KBM-7 (cell line): ENCODE measurements at regions not wholly inside any gene's neighbourhood (a gene's known extent, or its start where the extent isn't known, plus 50 kb on each side); places are given as distances from the start of the nearest gene placed in this dataset.

Source experiments
- DNase-seq: peaks from one replicate; pipeline ENCODE4 v3.0.0-alpha.2; 2015
- in situ Hi-C: fragments of 300-500 bp; cut with MboI; formaldehyde crosslinking; loops from 2 replicates; pipeline ENCODE4 v1.14.3; 2020; ENCODE audit warnings: low sequenced_read_pairs, low pct_unique_long_range_greater_than_20kb, mixed read lengths

GRCh38 chr13:87867426-87867825, 196.3 kb downstream of the SLITRK5 start:
- in situ Hi-C loops = no loop called here
- no peak for DNase-seq

DNA sequence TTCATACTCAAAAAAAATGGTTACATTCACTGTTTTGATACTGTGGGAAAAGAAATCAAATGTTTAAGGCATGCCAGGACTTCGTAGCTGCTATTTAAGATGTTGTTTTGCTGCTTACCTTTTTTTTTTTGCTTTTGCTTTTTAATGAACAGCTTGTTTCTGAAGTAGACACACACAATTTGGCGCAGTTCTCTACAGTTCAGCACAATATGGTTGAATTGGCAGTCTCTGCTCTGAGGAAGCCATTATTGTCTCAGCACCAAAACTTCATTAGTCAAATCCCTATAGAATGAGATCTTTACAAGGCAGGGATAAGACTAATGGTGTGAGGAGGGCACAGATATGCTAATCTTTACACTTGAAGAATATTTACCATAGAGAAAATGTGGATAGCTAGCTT, 197.6 kb downstream of the SLITRK5 start:
- no peak for DNase-seq
- in situ Hi-C loops = no loop called here

DNA sequence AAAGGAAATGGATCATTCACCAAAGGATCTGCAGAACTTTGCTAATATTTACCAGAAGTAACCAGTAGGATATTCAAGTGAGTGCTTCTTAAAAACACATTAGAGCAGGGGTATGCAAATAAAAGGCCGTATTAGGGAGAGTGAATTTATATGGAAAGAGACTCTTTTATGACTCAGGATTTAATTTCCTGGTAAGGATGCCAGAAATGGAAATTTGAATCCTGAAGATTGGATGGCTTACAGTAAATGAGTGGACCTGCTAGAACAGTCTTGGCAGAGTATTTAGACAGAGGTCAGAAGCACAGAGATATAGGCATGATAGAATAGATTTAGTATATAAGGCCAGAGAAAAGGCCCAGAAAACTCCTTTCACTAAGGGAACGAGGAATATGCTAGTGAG, 201.6 kb downstream of the SLITRK5 start:
- in situ Hi-C loops = no loop called here
- no peak for DNase-seq

GRCh38 chr13:87877477-87877876, 206.3 kb downstream of the SLITRK5 start:
- no peak for DNase-seq
- in situ Hi-C loops = no loop called here

GRCh38 chr13:87878706-87879105, 207.5 kb downstream of the SLITRK5 start:
- DNase-seq = no peak
- in situ Hi-C loops = no loop called here

- in situ Hi-C loops = no loop called here
- DNase-seq = no peak
Observed at GRCh38 chr13:87884884-87885283, 213.7 kb downstream of the SLITRK5 start.

- in situ Hi-C loops = no loop called here
- DNase-seq = no peak
Observed at GRCh38 chr13:87887459-87888123, 216.4 kb downstream of the SLITRK5 start.

GRCh38 chr13:87889254-87889653, 218.1 kb downstream of the SLITRK5 start:
- in situ Hi-C loops = no loop called here
- DNase-seq = no peak

GRCh38 chr13:87893186-87893585, 222.0 kb downstream of the SLITRK5 start:
- in situ Hi-C loops = no loop called here
- DNase-seq = no peak

DNA sequence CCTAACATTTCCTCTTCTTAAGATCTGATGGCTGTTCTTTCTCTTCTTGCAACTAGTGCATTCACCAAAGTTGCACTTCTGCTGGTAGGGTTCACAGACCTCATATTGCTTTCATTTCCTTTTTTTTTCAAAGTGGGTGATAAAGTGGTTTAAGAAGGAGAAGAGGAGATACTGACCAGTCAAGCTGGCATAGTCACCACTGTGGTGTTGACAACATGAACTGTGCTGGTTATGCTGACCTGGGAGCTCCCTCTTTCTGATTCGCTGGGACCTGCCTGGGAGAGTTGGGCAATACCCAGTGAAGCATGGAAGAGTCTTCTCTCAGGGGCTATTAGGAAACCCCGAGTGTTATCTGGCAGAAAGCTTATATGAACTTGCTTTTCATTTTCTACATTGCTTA, 222.9 kb downstream of the SLITRK5 start:
- in situ Hi-C loops = no loop called here

GRCh38 chr13:87903553-87903952, 232.4 kb downstream of the SLITRK5 start:
- in situ Hi-C loops = no loop called here
- DNase-seq = no peak

More for the DNA sequence above, 222.9 kb downstream of the SLITRK5 start:
- peak; percentile 5 for DNase-seq

GRCh38 chr13:87906411-87906810, 235.2 kb downstream of the SLITRK5 start:
- no peak for DNase-seq
- in situ Hi-C loops = no loop called here

- no peak for DNase-seq
- in situ Hi-C loops = no loop called here
Observed at GRCh38 chr13:87907202-87907601, 236.0 kb downstream of the SLITRK5 start.

DNA sequence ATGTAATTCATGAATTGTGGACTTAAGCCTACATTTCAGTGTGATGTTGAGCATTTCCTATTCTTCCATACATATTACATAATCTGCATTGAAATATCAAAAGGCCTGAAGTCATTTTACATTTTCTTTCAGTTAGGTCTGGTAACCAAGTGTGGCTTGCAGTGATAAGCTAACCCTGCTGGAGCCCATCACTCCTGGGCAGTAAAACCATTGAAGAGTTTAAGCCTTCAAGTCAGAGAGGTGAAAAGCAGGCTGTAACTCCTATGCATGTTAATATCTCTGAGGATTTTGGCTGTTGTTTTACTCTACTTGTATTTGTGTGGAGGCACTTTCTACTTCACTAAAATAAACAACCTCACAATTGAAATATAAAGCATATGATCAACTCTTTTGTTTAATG, 248.8 kb downstream of the SLITRK5 start:
- in situ Hi-C loops = no loop called here

GRCh38 chr13:87923753-87924152, 252.6 kb downstream of the SLITRK5 start:
- DNase-seq = no peak
- in situ Hi-C loops = no loop called here

More for the DNA sequence above, 248.8 kb downstream of the SLITRK5 start:
- DNase-seq = no peak

- no peak for DNase-seq
- in situ Hi-C loops = no loop called here
Observed at GRCh38 chr13:87925006-87925405, 253.8 kb downstream of the SLITRK5 start.

- in situ Hi-C loops = no loop called here
- DNase-seq = no peak
Observed at GRCh38 chr13:87940776-87941175, 269.6 kb downstream of the SLITRK5 start.

GRCh38 chr13:87941226-87941625, 270.1 kb downstream of the SLITRK5 start:
- no peak for DNase-seq
- in situ Hi-C loops = no loop called here

DNA sequence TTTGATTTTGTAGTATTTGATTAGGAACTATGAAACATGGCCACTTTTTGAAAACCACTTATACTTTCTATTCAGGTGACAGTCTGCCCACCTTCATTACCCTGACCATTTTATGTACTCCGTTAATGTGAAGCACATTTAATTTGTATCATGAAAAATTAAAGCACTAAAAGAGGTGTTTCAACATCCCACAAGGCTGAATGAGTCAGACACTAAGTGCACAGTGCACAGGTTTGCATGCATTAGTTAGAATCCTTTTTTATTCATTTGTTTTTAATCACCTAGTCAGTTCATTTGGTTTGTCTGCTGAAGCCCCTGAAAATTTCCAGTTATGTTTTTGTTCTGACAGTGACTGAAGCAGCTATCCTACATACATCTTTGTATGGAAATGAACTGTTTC, 271.0 kb downstream of the SLITRK5 start:
- in situ Hi-C loops = no loop called here
- no peak for DNase-seq

GRCh38 chr13:87944038-87944437, 272.9 kb downstream of the SLITRK5 start:
- in situ Hi-C loops = no loop called here

GRCh38 chr13:87952377-87952776, 281.2 kb downstream of the SLITRK5 start:
- in situ Hi-C loops = no loop called here
- DNase-seq = no peak

More at GRCh38 chr13:87944038-87944437, 272.9 kb downstream of the SLITRK5 start:
- no peak for DNase-seq
